Gastroesophageal sphincter (tissue), 3 donors: ENCODE measurements at regions not wholly inside any gene's neighbourhood (a gene's known extent, or its start where the extent isn't known, plus 50 kb on each side); places are given as distances from the start of the nearest gene placed in this dataset.

Experiments
- CTCF ChIP-seq, 4 experiments: fragments of 200-600 bp in 2 of 4; fragments of 450-650 bp in 2 of 4; sonication (generic) in 1 of 4; IDR thresholded peaks; one replicate each; pipeline ENCODE4 v1.5.1; 2017 to 2019; ENCODE audit warnings: antibody characterized with exemption in 4 of 4, mild to moderate bottlenecking in 2 of 4, moderate library complexity in 2 of 4
- POLR2A ChIP-seq, 2 donors: fragments of 450-650 bp; IDR thresholded peaks; one replicate each; pipeline ENCODE4 v1.6.1; 2017; ENCODE audit warnings: antibody characterized with exemption in 2 of 2, mild to moderate bottlenecking in 2 of 2, moderate library complexity in 1 of 2

DNA sequence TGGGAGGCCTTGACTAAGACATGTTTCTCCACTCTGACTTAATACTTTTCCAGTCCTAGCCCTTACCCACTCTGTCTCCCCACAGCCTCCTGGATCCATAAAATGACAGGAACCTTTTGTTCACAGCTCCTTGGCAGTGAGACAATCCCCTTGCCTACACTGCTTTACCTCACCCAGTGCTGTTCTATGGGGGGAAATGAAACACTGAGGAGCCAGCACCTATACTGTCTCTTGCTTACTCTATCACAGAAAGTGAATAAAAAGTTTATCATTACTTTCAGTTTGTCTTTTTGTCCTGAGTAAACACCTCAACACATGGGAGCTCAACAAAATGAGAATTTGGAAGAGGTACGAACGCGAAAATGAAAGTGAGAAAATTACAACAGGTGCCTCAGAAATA lies 127.2 kb upstream of the DAAM1 start:
- TF ChIP-seq CTCF (IDR thresholded peaks at IDR 0.05) (no peak), POLR2A (IDR thresholded peaks at IDR 0.05) (no peak)
